ENCODE measurements at regions not wholly inside any gene's neighbourhood (a gene's known extent, or its start where the extent isn't known, plus 50 kb on each side); places are given as distances from the start of the nearest gene placed in this dataset.

DNA sequence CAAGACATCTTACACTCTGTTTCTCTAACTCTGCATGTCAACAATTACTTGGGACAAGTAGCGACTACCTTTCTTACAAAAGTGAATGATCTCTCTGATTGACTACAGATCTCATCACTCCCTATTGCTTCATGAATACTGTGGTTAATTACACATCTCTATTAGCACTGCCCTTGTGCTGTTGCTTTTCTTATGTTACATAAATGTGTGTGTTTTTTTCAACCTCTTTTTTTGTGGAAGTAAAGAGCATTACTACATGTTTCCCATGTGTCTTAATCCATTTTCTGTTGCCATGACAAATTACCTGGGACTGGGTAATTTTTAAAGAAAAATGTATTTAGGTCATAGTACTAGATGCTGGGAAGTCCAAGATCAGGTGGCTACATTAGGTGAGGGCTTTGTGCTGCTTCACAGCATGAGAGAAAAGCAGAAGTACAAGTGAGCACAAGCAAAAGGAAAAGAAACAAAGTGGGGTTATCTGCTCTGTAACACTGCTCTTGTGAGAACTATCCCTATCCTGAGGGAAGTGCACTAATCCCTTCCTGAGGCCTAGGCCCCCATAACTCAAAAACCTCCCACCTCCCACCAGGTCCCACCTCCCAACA is 298.2 kb upstream of the SATB1 start:
- no peaks in the 10 kb centered on the region for H3K27me3 ChIP-seq
- H3K27ac ChIP-seq: no peak overlapping the region
- TF ChIP-seq, protein P1, sequence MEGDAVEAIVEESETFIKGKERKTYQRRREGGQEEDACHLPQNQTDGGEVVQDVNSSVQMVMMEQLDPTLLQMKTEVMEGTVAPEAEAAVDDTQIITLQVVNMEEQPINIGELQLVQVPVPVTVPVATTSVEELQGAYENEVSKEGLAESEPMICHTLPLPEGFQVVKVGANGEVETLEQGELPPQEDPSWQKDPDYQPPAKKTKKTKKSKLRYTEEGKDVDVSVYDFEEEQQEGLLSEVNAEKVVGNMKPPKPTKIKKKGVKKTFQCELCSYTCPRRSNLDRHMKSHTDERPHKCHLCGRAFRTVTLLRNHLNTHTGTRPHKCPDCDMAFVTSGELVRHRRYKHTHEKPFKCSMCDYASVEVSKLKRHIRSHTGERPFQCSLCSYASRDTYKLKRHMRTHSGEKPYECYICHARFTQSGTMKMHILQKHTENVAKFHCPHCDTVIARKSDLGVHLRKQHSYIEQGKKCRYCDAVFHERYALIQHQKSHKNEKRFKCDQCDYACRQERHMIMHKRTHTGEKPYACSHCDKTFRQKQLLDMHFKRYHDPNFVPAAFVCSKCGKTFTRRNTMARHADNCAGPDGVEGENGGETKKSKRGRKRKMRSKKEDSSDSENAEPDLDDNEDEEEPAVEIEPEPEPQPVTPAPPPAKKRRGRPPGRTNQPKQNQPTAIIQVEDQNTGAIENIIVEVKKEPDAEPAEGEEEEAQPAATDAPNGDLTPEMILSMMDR (IDR thresholded peaks at IDR 0.05): no peak
- no peaks in the 10 kb centered on the region for H3K4me1 ChIP-seq
- no peak for DNase-seq (ENCODE audit: low spot score in 2 of 2)
- intact Hi-C loops (cut with DNase I): no loop called here
- H3K36me3 ChIP-seq: no peaks in the 10 kb centered on the region
- H3K9me3 ChIP-seq: no peaks in the 10 kb centered on the region
- no peak overlapping the region for H3K4me3 ChIP-seq

DNA sequence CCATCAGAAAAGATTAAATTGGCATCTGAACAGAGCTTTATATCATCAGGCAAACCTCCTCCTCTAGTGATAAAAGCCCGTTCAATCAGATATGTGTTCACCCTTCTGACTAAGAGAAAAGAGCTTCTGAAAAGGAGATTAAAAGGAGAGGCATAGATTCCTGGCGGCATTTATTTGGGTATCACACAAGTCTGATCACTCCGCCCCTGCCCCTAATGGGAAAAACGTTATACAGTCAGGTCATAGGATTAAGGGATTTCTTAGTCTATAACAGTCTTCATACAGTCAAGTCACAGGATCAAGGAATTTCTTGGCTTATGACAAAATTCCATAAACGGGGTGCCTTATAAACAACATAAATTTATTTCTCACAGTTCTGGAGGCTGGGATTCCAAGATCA is 295.4 kb upstream of the SATB1 start:
- H3K4me1 ChIP-seq: no peaks in the 10 kb centered on the region
- no peak overlapping the region for H3K4me3 ChIP-seq
- intact Hi-C loops (cut with DNase I): no loop called here
- TF ChIP-seq, protein P1 (IDR thresholded peaks at IDR 0.05): no peak
- H3K27ac ChIP-seq: no peak overlapping the region
- H3K9me3 ChIP-seq: no peaks in the 10 kb centered on the region
- no peaks in the 10 kb centered on the region for H3K27me3 ChIP-seq
- no peaks in the 10 kb centered on the region for H3K36me3 ChIP-seq
- DNase-seq (ENCODE audit: low spot score in 2 of 2): no peak

DNA sequence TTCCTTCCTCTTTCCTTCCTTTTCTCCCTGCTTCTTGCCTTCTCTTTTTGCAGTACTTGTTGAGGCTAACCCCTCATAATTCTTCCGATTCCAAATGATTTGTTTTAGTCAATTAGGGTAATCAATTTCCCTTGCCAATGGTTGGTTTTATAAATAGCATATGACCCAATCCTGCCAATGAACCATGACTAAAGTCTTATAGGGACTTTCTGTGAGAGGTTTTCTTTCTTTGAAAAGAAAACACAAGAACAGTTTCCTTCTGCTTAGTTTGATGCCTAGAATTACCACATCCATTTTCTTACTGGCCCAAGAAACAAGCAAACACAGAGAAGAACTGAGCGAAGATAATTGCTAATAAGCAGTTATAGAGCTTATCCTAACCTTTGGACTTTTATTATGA is 292.5 kb upstream of the SATB1 start:
- TF ChIP-seq, protein P1 (IDR thresholded peaks at IDR 0.05): no peak
- Histone ChIP-seq H3K4me1 (no peaks in the 10 kb centered on the region), H3K9me3 (no peaks in the 10 kb centered on the region), H3K27ac (no peak overlapping the region), H3K4me3 (no peak overlapping the region), H3K27me3 (no peaks in the 10 kb centered on the region), H3K36me3 (no peaks in the 10 kb centered on the region)
- intact Hi-C loops (cut with DNase I): no loop called here
- no peak for DNase-seq (ENCODE audit: low spot score in 2 of 2)

DNA sequence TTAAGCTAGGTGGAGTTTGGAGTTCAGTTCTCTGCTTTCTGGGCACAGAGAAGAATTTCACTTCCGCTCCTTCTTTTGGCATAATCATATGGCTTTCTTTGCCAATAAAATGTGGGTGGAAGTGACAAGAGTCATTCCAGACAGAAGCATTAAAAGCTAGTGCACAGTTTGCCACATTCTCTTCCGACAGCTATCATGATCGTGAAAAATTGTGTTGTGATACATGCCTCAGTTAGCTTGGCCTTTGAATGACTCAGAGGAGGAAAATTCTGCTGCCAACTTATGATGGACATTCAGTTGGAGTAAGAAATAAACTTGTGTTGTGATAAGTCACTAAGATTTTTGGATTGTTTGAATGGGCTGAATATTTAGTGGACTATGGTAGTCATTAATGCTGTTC is 291.7 kb upstream of the SATB1 start:
- Histone ChIP-seq H3K4me3 (no peak overlapping the region), H3K27ac (no peak overlapping the region), H3K36me3 (no peaks in the 10 kb centered on the region), H3K9me3 (no peaks in the 10 kb centered on the region), H3K27me3 (no peaks in the 10 kb centered on the region), H3K4me1 (no peaks in the 10 kb centered on the region)
- DNase-seq (ENCODE audit: low spot score in 2 of 2): no peak
- TF ChIP-seq, protein P1 (IDR thresholded peaks at IDR 0.05): no peak
- intact Hi-C loops (cut with DNase I): no loop called here

DNA sequence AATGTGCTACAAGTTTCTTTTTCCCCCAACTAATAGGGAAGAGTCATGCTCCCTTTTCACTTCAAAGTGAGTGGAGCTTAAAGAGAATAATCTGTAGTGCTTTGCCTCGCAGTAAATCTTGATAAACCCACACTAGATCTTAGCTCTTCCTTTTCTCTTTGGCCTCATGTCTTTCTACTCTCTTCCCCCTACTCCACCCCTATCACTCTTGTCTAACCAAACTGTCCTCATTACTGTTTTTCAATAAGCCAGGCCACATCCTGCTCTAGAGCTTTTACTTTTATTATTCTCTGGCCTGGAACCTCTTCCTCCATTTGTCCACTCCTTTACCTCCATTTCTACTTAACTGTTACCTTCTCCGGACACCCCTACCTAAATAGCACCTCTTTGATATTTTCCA is 291.0 kb upstream of the SATB1 start:
- no peak for DNase-seq (ENCODE audit: low spot score in 2 of 2)
- Histone ChIP-seq H3K4me1 (no peaks in the 10 kb centered on the region), H3K27ac (no peak overlapping the region), H3K4me3 (no peak overlapping the region), H3K9me3 (no peaks in the 10 kb centered on the region), H3K36me3 (no peaks in the 10 kb centered on the region), H3K27me3 (no peaks in the 10 kb centered on the region)
- TF ChIP-seq, protein P1 (IDR thresholded peaks at IDR 0.05): no peak
- intact Hi-C loops (cut with DNase I): no loop called here

DNA sequence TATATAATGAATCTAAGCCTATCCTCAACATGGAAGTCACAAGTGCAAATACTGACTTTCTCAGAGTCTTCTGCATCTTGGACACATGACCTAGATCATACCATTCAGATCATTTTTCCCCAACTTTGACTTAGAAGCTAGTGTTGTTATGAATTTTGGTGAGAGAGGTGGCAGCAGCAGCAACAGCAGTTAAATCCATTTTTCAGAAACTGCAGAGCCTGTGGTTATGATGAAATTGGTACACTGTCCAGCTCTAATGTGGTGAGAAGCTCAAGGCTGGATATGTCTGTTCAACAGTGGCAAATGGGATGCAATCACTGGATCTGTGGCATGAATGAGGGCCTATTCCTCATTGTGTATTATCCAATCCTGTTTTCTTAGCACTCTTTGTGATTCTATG is 290.1 kb upstream of the SATB1 start:
- Histone ChIP-seq H3K4me3 (no peak overlapping the region), H3K36me3 (no peaks in the 10 kb centered on the region), H3K4me1 (no peaks in the 10 kb centered on the region), H3K27me3 (no peaks in the 10 kb centered on the region), H3K27ac (no peak overlapping the region), H3K9me3 (no peaks in the 10 kb centered on the region)
- TF ChIP-seq, protein P1 (IDR thresholded peaks at IDR 0.05): no peak
- DNase-seq (ENCODE audit: low spot score in 2 of 2): no peak
- intact Hi-C loops (cut with DNase I): no loop called here

Measured in ascending aorta (tissue), 2 donors.